ENCODE measurements at regions not wholly inside any gene's neighbourhood (a gene's known extent, or its start where the extent isn't known, plus 50 kb on each side); places are given as distances from the start of the nearest gene placed in this dataset.

- no TSS peak for BruUV-seq (replicated peaks)
- no peak overlapping the region for H3K9ac ChIP-seq (ENCODE audit: insufficient read depth, low read depth, low read length)
- H4K20me1 ChIP-seq (ENCODE audit: insufficient read depth, low read length), result no peaks in the 10 kb centered on the region
- ATAC-seq, result no peak
- WGBS (ENCODE audit: low lambda C conversion rate), result 16% methylated on average over 5 of the region's 5 CpGs
- no peak overlapping the region for H3K4me2 ChIP-seq (ENCODE audit: low read depth, low read length)
- H2AFZ ChIP-seq (ENCODE audit: low read length), result no peak overlapping the region
- H3K27me3 ChIP-seq (ENCODE audit: control insufficient read depth in 1 of 2, insufficient read depth in 2 of 2, low read length in 2 of 2), result no peaks in the 10 kb centered on the region
- no peak for FAIRE-seq
- POLR2A ChIA-PET, result no interaction called here
- H3K4me3 ChIP-seq (replicated peaks in 1 of 3; ENCODE audit: insufficient read depth in 1 of 3, low read depth in 2 of 3, low read length in 3 of 3), result no peak overlapping the region
- H3K79me2 ChIP-seq (ENCODE audit: insufficient read depth, low read length), result no peaks in the 10 kb centered on the region
- no peak overlapping the region for H3K27ac ChIP-seq (ENCODE audit: extremely low read length, insufficient read depth, low read length)
- DNase-seq (ENCODE audit: low spot score), result no peak
- CTCF ChIA-PET (ENCODE audit: low intra/inter-chr PET ratio, low total read pairs), result no interaction called here
- in situ Hi-C loops (cut with HindIII; ENCODE audit: extremely low pct_ligation_motif_present, low pct_unique_long_range_greater_than_20kb), result no loop called here
- H3K9me3 ChIP-seq (ENCODE audit: low read length), result no peaks in the 10 kb centered on the region
- intact Hi-C loops (cut with micrococcal nuclease; ENCODE audit: unreplicated experiment), result no loop called here
- no peaks in the 10 kb centered on the region for H3K4me1 ChIP-seq (ENCODE audit: insufficient read depth, low read length)
- H3K36me3 ChIP-seq (replicated peaks in 1 of 2; ENCODE audit: control insufficient read depth in 1 of 2, insufficient read depth in 2 of 2, low read length in 2 of 2), result no peaks in the 10 kb centered on the region
- TF ChIP-seq ZMYM2 (CRISPR knock-in tag; IDR thresholded peaks at IDR 0.05) (no peak), RELA (CRISPR knock-in tag; IDR thresholded peaks at IDR 0.05) (no peak), TMF1 (CRISPR knock-in tag; IDR thresholded peaks at IDR 0.05; ENCODE audit: low read depth) (no peak), MTA1 (CRISPR knock-in tag; IDR thresholded peaks at IDR 0.05; ENCODE audit: borderline replicate concordance) (no peak), ZNF766 (CRISPR knock-in tag; IDR thresholded peaks at IDR 0.05; ENCODE audit: borderline replicate concordance) (no peak), ZNF329 (CRISPR knock-in tag; IDR thresholded peaks at IDR 0.05; ENCODE audit: low read depth) (no peak), ZBTB3 (CRISPR knock-in tag; IDR thresholded peaks at IDR 0.05; ENCODE audit: borderline replicate concordance, low read depth) (no peak), CCDC6 (CRISPR knock-in tag; IDR thresholded peaks at IDR 0.05) (no peak), MED8 (CRISPR knock-in tag; IDR thresholded peaks at IDR 0.05; ENCODE audit: insufficient replicate concordance) (no peak), LRRFIP1 (CRISPR knock-in tag; conservative IDR thresholded peaks at IDR 0.05) (no peak), SKI (IDR thresholded peaks at IDR 0.05; ENCODE audit: partially characterized antibody) (no peak), HNF4A (CRISPR knock-in tag; IDR thresholded peaks at IDR 0.05) (no peak), HDAC2 (CRISPR knock-in tag; IDR thresholded peaks at IDR 0.05) (no peak), AKAP8 (CRISPR knock-in tag; IDR thresholded peaks at IDR 0.05) (no peak), ZFP36L1 (CRISPR knock-in tag; IDR thresholded peaks at IDR 0.05) (no peak)
- TF ChIP-seq, protein P1, sequence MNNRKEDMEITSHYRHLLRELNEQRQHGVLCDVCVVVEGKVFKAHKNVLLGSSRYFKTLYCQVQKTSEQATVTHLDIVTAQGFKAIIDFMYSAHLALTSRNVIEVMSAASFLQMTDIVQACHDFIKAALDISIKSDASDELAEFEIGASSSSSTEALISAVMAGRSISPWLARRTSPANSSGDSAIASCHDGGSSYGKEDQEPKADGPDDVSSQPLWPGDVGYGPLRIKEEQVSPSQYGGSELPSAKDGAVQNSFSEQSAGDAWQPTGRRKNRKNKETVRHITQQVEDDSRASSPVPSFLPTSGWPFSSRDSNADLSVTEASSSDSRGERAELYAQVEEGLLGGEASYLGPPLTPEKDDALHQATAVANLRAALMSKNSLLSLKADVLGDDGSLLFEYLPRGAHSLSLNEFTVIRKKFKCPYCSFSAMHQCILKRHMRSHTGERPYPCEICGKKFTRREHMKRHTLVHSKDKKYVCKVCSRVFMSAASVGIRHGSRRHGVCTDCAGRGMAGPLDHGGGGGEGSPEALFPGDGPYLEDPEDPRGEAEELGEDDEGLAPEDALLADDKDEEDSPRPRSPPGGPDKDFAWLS (CRISPR knock-in tag; IDR thresholded peaks at IDR 0.05; ENCODE audit: borderline replicate concordance), result no peak
- TF ChIP-seq, protein P2, sequence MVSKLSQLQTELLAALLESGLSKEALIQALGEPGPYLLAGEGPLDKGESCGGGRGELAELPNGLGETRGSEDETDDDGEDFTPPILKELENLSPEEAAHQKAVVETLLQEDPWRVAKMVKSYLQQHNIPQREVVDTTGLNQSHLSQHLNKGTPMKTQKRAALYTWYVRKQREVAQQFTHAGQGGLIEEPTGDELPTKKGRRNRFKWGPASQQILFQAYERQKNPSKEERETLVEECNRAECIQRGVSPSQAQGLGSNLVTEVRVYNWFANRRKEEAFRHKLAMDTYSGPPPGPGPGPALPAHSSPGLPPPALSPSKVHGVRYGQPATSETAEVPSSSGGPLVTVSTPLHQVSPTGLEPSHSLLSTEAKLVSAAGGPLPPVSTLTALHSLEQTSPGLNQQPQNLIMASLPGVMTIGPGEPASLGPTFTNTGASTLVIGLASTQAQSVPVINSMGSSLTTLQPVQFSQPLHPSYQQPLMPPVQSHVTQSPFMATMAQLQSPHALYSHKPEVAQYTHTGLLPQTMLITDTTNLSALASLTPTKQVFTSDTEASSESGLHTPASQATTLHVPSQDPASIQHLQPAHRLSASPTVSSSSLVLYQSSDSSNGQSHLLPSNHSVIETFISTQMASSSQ (IDR thresholded peaks at IDR 0.05; ENCODE audit: low read depth), result no peak
- TF ChIP-seq, protein P2 (CRISPR knock-in tag; IDR thresholded peaks at IDR 0.05; ENCODE audit: borderline replicate concordance), result no peak
These were observed 91.5 kb upstream of the ARRDC4 start for GRCh38 chr15:97868981-97869380.

All from HepG2 (cell line).